Left cardiac atrium (tissue), 4 donors: ENCODE measurements at regions not wholly inside any gene's neighbourhood (a gene's known extent, or its start where the extent isn't known, plus 50 kb on each side); places are given as distances from the start of the nearest gene placed in this dataset.

Experiments used
- ATAC-seq, 2 donors: fragments of 200-7000 bp; cut with Tn5 transposase; one replicate each; pipeline ENCODE4 v1.9.1; 2020; ENCODE audit warnings: mild to moderate bottlenecking in 2 of 2, moderate library complexity in 2 of 2
- DNase-seq: peaks from one replicate; pipeline ENCODE4 v3.0.0-alpha.2; 2020
- intact Hi-C, 2 donors: fragments of 100-400 bp; cut with DNase I; formaldehyde crosslinking; loops; one replicate each; pipeline versions ENCODE4 v1.14.1 to v1.15.1; 2022 to 2023
- donor health status: DM: no; HTN: yes; CAD: no.
- donor health status: DM: no; HTN: yes; CAD: no; lungs with severe emphysema.
- donor health status: DM: yes; HTN: yes; CAD: no.
- donor health status: Dilated cardiomyopathy.

GRCh38 chr17:77822302-77823030 lies 136.0 kb upstream of the TNRC6C start:
- DNase-seq: peak; percentile 81
- intact Hi-C loops: loop anchor here in 1 of 2 donors (10.0 kb wide), 1 partner anchor 132 kb away; the partner anchor contains the start of gene TNRC6C
- peak; percentile 66 to 90 for ATAC-seq

GRCh38 chr17:77824102-77824779 lies 134.3 kb upstream of the TNRC6C start:
- ATAC-seq (no peak), DNase-seq (no peak)
- intact Hi-C loops: loop anchor here in 1 of 2 donors (10.0 kb wide), 1 partner anchor 131 kb away; the partner anchor contains the start of gene TNRC6C

- ATAC-seq (no peak), DNase-seq (no peak)
- intact Hi-C loops: loop anchor here in 1 of 2 donors (10.0 kb wide), 1 partner anchor 130 kb away; the partner anchor contains the start of gene TNRC6C
Observed at GRCh38 chr17:77824780-77825280, 133.7 kb upstream of the TNRC6C start.

- intact Hi-C loops: loop anchor here in 1 of 2 donors (10.0 kb wide), 1 partner anchor 129 kb away; the partner anchor contains the start of gene TNRC6C
Observed at GRCh38 chr17:77825621-77826020, 132.9 kb upstream of the TNRC6C start.

GRCh38 chr17:77826132-77826873 lies 132.2 kb upstream of the TNRC6C start:
- DNase-seq (peak; percentile 12), ATAC-seq (no peak)
- intact Hi-C loops: loop anchor here in 1 of 2 donors (10.0 kb wide), 1 partner anchor 128 kb away; the partner anchor contains the start of gene TNRC6C

More at GRCh38 chr17:77825621-77826020, 132.9 kb upstream of the TNRC6C start:
- peak; percentile 11 for DNase-seq
- ATAC-seq: no peak

- no peak for ATAC-seq
- intact Hi-C loops: loop anchor here in 1 of 2 donors (10.0 kb wide), 1 partner anchor 128 kb away; the partner anchor contains the start of gene TNRC6C
- DNase-seq: peak; percentile 9
Observed at GRCh38 chr17:77827039-77827438, 131.5 kb upstream of the TNRC6C start.

GRCh38 chr17:77827511-77827910 lies 131.0 kb upstream of the TNRC6C start:
- DNase-seq (peak; percentile 11), ATAC-seq (no peak)
- intact Hi-C loops: loop anchor here in 1 of 2 donors (10.0 kb wide), 1 partner anchor 127 kb away; the partner anchor contains the start of gene TNRC6C

GRCh38 chr17:77828749-77829539 lies 129.6 kb upstream of the TNRC6C start:
- intact Hi-C loops: loop anchor here in 1 of 2 donors (10.0 kb wide), 1 partner anchor 126 kb away; the partner anchor contains the start of gene TNRC6C
- no peak for ATAC-seq
- DNase-seq: peak; percentile 13

- DNase-seq: peak; percentile 79
- ATAC-seq: peak; percentile 78 to 85
- intact Hi-C loops: loop anchor here in 1 of 2 donors (10.0 kb wide), 2 partner anchors 55 to 125 kb away; partner anchors contain the start of gene TNRC6C
Observed at GRCh38 chr17:77829843-77830799, 128.4 kb upstream of the TNRC6C start.

- peak; percentile 29 for DNase-seq
- peak in 1 of 2 donors; percentile 13 for ATAC-seq
- intact Hi-C loops: loop anchor here in 1 of 2 donors (10.0 kb wide), 1 partner anchor 56 kb away; no protein-coding TSS in a partner anchor
Observed at GRCh38 chr17:77830816-77831473, 127.6 kb upstream of the TNRC6C start.

GRCh38 chr17:77831474-77832179 lies 126.9 kb upstream of the TNRC6C start:
- ATAC-seq (peak in 1 of 2 donors; percentile 9), DNase-seq (peak; percentile 55)
- intact Hi-C loops: loop anchor here in 1 of 2 donors (10.0 kb wide), 1 partner anchor 57 kb away; no protein-coding TSS in a partner anchor

GRCh38 chr17:77832180-77832560 lies 126.3 kb upstream of the TNRC6C start:
- intact Hi-C loops: loop anchor here in 1 of 2 donors (10.0 kb wide), 1 partner anchor 57 kb away; no protein-coding TSS in a partner anchor

GRCh38 chr17:77833769-77834168 lies 124.7 kb upstream of the TNRC6C start:
- DNase-seq (peak; percentile 4), ATAC-seq (no peak)
- intact Hi-C loops: loop anchor here in 1 of 2 donors (10.0 kb wide), 1 partner anchor 59 kb away; no protein-coding TSS in a partner anchor

More at GRCh38 chr17:77832180-77832560, 126.3 kb upstream of the TNRC6C start:
- DNase-seq (peak; percentile 8), ATAC-seq (no peak)

- peak; percentile 84 for DNase-seq
- intact Hi-C loops: loop anchor here in 1 of 2 donors (10.0 kb wide), 1 partner anchor 60 kb away; no protein-coding TSS in a partner anchor
- ATAC-seq: peak; percentile 77 to 80
Observed at GRCh38 chr17:77834170-77835115, 124.1 kb upstream of the TNRC6C start.
